ENCODE measurements at regions not wholly inside any gene's neighbourhood (a gene's known extent, or its start where the extent isn't known, plus 50 kb on each side); places are given as distances from the start of the nearest gene placed in this dataset.

GRCh38 chr9:32326146-32326545 is 58.3 kb upstream of the ACO1 start:
- no peak for DNase-seq
- Histone ChIP-seq H3K36me3 (ENCODE audit: control insufficient read depth, insufficient read depth, low read length) (no peaks in the 10 kb centered on the region), H3K9me1 (ENCODE audit: insufficient read depth, low read length) (no peaks in the 10 kb centered on the region), H2AK5ac (ENCODE audit: low read depth, low read length) (no peak overlapping the region), H4K20me1 (ENCODE audit: insufficient read depth, low read length) (no peaks in the 10 kb centered on the region), H3K56ac (ENCODE audit: extremely low read depth, insufficient read depth, low read length) (no peak overlapping the region), H3K4ac (ENCODE audit: low read depth, low read length) (no peak overlapping the region), H3K23ac (ENCODE audit: low read depth, low read length) (no peak overlapping the region), H2BK5ac (ENCODE audit: low read depth, low read length, poor library complexity, severe bottlenecking) (no peak overlapping the region), H3K14ac (replicated peaks; ENCODE audit: low read depth, low read length) (no peak overlapping the region), H2BK120ac (ENCODE audit: low read depth, low read length) (no peak overlapping the region), H3K4me1 (ENCODE audit: control insufficient read depth, insufficient read depth, low read length) (no peaks in the 10 kb centered on the region), H2BK20ac (ENCODE audit: low read depth, low read length) (no peak overlapping the region), H3K9ac (ENCODE audit: low read depth, low read length) (no peak overlapping the region), H4K5ac (ENCODE audit: low read depth, low read length) (no peak overlapping the region), H3K79me1 (ENCODE audit: low read depth in 1 of 2, low read length in 2 of 2) (no peaks in the 10 kb centered on the region), H3K27ac (ENCODE audit: insufficient read depth, low read length) (no peak overlapping the region), H4K91ac (ENCODE audit: insufficient read depth, low read depth, low read length) (no peak overlapping the region), H3K4me2 (ENCODE audit: low read depth, low read length) (no peak overlapping the region), H4K8ac (ENCODE audit: low read depth in 2 of 2, low read length in 2 of 2) (no peak overlapping the region), H2AFZ (replicated peaks; ENCODE audit: low read length, poor library complexity) (no peak overlapping the region), H2AK9ac (replicated peaks; ENCODE audit: low read depth, low read length, poor library complexity) (no peak overlapping the region), H2BK15ac (ENCODE audit: low read depth, low read length) (no peak overlapping the region), H3K27me3 (ENCODE audit: control insufficient read depth, insufficient read depth, low read length) (no peaks in the 10 kb centered on the region), H3K18ac (ENCODE audit: low read depth, low read length) (no peak overlapping the region), H3K9me3 (ENCODE audit: control insufficient read depth, insufficient read depth, low read length) (no peaks in the 10 kb centered on the region), H3K4me3 (ENCODE audit: insufficient read depth, low read depth, low read length) (no peak overlapping the region)
- dilution Hi-C loops (cut with HindIII; ENCODE audit: low sequenced_read_pairs, unreplicated experiment) = no loop called here
- TF ChIP-seq BHLHE40 (IDR thresholded peaks at IDR 0.05; ENCODE audit: low read depth, low read length) (no peak), ELK1 (IDR thresholded peaks at IDR 0.05; ENCODE audit: borderline replicate concordance, low read depth, low read length) (no peak), MAFK (IDR thresholded peaks at IDR 0.05; ENCODE audit: low read depth, low read length) (no peak), RAD21 (IDR thresholded peaks at IDR 0.05; ENCODE audit: low read length) (no peak), POLR2A (IDR thresholded peaks at IDR 0.05; ENCODE audit: low read depth, low read length) (no peak), MAZ (IDR thresholded peaks at IDR 0.05; ENCODE audit: borderline replicate concordance, low read depth, low read length) (no peak), CTCF (conservative IDR thresholded peaks at IDR 0.05; ENCODE audit: low read depth, low read length) (no peak), MXI1 (IDR thresholded peaks at IDR 0.05; ENCODE audit: borderline replicate concordance, low read depth, low read length) (no peak), RCOR1 (IDR thresholded peaks at IDR 0.05; ENCODE audit: insufficient replicate concordance, low read length) (no peak), CEBPB (IDR thresholded peaks at IDR 0.05; ENCODE audit: low read depth, low read length) (no peak), RFX5 (IDR thresholded peaks at IDR 0.05; ENCODE audit: low read depth, low read length) (no peak), CHD1 (IDR thresholded peaks at IDR 0.05; ENCODE audit: low read depth, low read length) (no peak)
- no CpG with 5 or more reads among the region's 2 CpGs for WGBS, 2 experiments (ENCODE audit: extremely low coverage in 2 of 2, insufficient read length in 1 of 2)
- BruUV-seq (replicated peaks) = no TSS peak
- intact Hi-C loops (cut with micrococcal nuclease) = no loop called here
- POLR2A ChIA-PET (ENCODE audit: unreplicated experiment) = no interaction called here
- in situ Hi-C loops (cut with MboI; ENCODE audit: low sequenced_read_pairs) = no loop called here
- CTCF ChIA-PET = no interaction called here
- no peak for ATAC-seq (ENCODE audit: low read depth)
